T-helper 1 cell treated with Interleukin-12 subunit alpha and Interleukin-12 subunit beta and Interleukin-4 antibody, amounts not matched to agents 30 ng/mL and 1 ng/mL, for 36 hours (primary cell): ENCODE measurements at regions not wholly inside any gene's neighbourhood (a gene's known extent, or its start where the extent isn't known, plus 50 kb on each side); places are given as distances from the start of the nearest gene placed in this dataset.

Experiments
- intact Hi-C: fragments of 100-400 bp; cut with micrococcal nuclease; formaldehyde crosslinking; loops from one replicate; pipeline ENCODE4 v1.15.1; 2024

DNA sequence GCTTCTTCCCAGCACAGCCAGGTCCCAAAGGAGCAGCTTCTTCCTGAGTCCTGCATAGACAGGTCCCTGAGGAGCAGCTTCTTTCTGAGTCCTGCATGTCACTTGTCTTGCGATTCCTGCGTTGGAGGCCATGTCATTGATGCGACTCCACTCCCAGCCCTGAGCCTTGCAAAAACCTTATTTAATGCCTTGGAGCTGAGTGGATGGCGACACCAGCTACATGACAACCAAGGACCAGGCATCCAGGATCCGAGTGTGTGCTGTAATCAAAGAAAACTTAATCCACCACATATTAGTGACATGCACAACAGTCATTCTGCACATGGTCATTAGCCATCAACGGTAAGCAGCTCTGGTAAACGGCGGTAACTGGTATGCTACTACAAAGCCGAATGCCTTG lies 315.8 kb downstream of the TEX29 start:
- intact Hi-C loops, result no loop called here

DNA sequence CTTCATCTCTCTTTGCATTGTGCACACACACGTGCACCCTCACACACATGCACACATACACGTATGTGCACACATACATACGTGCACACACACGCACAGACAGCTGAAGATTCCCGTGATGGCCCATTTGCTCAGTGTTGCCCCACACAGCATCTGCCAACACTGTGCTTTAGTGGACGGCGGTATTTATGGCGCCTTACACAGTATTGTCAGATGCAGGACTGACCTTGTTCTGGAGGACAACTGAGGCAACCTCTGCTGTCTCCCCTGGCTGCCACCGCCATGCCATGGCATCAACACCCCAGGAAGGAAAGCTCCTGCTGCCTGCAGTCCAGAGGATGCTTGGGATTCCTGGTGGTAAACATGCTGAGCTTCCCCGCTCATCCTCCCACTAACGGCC lies 316.4 kb downstream of the TEX29 start:
- intact Hi-C loops, result no loop called here

GRCh38 chr13:111637365-111637764 lies 316.9 kb downstream of the TEX29 start:
- intact Hi-C loops, result no loop called here

DNA sequence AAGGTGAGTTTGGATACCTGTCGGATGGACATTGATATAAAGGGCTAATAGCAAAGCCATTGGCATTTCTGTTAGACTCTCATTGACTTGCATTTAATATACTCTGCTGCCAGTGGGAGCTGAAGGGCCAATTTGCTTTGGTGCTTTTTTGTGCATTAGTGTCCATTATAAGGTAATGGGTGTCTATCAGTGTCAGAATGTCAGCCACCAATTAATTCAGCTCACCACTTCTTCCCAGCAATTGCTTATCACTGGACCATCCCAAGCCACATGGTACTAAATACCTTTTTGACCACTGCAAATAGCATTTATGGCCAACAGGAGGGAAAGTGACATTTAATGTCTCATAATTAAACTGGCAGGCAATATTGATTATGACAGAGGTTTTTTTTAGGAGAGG lies 317.8 kb downstream of the TEX29 start:
- intact Hi-C loops, result no loop called here

DNA sequence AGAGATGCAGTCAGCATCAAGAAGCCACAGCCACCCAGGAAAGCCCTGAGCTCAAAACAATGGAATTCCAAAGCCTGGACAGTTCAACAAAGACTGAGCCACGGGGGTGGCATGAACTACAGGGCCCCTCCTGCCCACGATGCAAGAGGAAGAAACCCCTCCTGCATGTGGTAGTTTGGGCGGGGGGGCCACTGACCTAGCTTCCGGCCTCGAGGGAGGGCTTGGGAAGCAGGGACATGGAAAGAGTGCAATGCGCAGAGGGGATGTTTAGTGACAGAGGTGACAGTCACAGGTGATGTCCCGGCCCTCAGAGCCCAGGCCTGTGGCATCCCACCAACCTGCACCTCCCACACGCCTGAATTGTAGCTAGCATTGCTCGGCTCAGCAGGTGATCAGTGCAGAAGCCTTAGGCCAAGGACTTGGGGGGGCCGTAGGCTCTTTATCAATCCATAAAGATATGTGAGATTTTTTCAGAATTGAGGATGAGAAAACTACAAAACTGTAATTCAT lies 318.8 kb downstream of the TEX29 start:
- intact Hi-C loops, result no loop called here

GRCh38 chr13:111640006-111640405 lies 319.6 kb downstream of the TEX29 start:
- intact Hi-C loops, result no loop called here

DNA sequence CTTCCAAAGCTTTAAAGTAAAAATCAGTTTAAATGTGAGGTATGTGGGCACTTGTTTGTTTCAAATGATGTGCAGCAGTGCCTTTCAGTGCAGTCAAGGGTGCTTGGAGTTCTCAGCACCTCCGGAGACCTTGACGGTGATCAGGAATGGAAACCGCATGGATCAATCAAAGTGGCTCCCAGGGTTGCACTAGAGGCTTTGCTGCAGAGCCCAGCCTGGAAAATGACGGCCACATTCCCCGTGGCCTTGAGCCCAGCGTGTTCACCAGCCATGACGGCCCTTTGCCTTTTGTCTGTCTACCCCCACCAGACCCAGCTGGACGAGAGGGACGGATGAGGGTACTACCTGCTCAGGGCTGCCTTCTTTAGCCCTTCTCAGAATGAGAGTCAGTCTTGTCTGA lies 320.0 kb downstream of the TEX29 start:
- intact Hi-C loops, result no loop called here

GRCh38 chr13:111642156-111642767 lies 321.8 kb downstream of the TEX29 start:
- intact Hi-C loops, result no loop called here

DNA sequence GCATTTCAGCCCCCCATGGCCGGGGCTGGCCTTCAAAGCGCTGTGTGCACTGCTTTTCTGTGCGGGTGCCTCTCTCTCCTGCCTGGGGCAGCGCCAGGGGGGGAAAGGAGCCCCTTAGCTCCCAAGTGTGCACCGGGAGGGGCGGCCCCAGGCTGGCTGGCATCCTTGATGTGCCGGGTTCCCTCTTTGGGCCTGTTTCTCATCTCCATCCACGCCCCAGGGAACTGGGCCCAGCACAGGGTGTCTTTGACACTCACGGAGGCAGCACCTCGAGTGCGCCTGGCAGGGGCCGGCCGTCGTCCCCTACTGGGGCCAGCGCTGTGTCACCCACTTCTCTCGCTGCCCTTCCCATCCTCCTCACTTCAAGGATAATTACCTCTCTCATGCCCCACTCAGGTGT lies 324.3 kb downstream of the TEX29 start:
- intact Hi-C loops, result no loop called here

- intact Hi-C loops, result no loop called here
Measured at GRCh38 chr13:111645198-111645597, 324.8 kb downstream of the TEX29 start.

DNA sequence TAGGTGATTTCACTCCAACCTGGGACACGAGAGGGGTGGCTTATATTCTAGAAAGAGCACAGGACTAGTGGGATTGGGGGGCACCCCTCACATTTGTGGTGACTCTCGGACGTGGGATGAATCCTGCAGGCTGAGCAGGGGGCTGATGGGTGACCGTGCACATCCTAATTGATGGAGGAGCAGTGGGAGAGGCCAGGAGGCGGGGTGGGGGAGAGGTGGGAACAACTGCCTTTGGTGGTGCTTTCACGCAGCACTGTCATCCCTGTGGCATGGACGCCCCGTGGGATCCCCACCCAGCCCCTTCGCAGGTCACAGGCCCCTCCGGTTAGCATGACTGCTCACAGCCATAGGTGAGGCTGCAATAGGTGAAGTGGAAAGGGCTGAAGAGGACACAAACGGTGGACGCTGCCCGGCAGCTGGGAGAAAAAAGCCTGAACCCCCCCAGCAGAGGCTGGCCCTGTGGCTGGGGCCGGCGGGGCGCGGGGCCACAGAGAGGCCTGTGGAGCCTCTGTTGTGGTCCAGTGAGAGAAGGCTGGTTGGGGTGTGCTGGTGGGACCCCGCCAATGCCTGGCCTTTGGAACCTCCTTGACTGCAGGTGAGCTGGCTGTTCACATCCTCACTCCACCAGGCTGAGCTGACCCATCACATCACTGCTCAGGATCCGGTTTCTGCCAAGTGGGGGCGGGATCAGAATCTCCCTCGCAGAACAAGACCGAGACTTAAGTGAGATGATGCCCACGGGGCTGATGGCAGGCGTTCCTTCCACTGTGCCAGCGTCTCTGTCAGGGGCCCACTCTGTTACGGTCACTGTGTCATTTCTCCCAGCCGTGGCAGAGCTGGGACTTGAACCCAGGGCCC lies 325.4 kb downstream of the TEX29 start:
- intact Hi-C loops, result no loop called here

GRCh38 chr13:111646456-111646855 lies 326.0 kb downstream of the TEX29 start:
- intact Hi-C loops, result no loop called here

DNA sequence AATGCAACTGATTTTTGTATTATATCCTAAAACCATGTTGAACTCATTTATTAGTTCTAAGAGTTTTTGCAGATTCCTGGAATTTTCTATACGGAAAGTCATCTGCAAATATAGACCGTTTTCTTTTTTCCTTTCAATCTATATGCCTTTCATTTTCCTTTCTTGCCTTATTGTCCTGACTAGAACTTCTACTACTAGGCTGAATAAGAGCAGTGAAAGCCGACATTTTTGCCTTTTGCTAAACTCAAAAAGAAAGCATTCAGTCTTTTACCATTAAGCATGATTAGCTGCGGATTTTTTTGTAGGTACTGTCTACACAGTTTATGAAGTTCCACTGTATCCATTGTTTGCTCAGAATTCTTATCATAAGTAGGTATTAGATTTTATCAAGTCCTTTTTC lies 328.4 kb downstream of the TEX29 start:
- intact Hi-C loops, result no loop called here

GRCh38 chr13:111650626-111651025 lies 330.2 kb downstream of the TEX29 start:
- intact Hi-C loops, result no loop called here

GRCh38 chr13:111652676-111653075 lies 332.2 kb downstream of the TEX29 start:
- intact Hi-C loops, result no loop called here

DNA sequence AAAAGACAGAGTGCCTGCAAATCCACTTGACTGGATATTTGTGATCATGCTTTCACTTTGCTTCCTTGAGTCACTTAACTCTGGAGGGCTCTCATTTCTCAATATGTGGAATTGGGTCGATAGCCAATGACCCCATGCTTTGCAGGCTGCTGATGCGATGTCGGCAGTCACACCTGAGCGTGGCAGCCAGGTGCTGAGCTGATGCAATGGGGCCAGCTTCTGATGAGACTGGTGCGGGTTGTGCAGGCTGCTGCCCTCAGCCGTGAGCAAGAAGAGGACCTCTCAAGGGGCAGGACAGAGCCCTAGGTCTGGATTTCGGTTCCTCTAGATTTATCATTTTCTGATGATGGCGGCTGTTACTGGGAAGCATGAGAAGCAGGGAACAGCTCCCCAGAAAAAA lies 334.1 kb downstream of the TEX29 start:
- intact Hi-C loops, result no loop called here

DNA sequence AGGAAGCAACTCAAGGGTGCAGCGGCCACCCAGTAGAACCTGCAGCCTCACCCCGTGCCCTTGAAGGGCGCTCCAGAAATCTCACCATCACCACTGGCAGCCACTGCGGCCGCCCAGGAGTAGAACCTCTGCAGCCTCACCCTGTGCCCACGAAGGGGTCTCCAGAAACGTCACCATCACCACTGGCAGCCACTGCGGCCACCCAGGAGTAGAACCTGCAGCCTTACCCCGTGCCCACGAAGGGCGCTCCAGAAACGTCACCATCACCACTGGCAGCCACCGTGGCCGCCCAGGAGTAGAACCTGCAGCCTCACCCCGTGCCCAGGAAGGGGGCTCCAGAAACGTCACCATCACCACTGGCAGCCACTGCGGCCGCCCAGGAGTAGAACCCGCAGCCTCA lies 336.0 kb downstream of the TEX29 start:
- intact Hi-C loops, result no loop called here

DNA sequence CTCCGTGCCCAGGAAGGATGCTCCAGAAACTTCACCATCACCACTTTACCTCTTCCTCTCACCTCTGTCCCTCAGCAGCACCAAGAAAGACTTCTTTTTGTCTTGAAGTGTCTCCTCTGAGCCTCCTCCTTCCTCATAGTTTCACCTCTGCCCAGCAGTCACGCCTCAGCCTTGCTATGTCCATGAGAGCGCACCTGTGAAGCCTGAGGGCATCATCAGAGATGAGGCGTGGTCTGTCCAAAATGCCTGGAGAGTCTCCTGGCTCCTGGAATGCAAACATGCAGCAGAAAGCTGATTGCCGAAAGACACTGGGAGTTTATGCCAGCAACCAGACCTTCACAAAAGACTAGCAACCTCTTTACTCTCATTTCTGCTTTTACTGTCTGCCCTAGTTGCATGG lies 336.6 kb downstream of the TEX29 start:
- intact Hi-C loops, result no loop called here

GRCh38 chr13:111658145-111659100 lies 338.0 kb downstream of the TEX29 start:
- intact Hi-C loops, result no loop called here

DNA sequence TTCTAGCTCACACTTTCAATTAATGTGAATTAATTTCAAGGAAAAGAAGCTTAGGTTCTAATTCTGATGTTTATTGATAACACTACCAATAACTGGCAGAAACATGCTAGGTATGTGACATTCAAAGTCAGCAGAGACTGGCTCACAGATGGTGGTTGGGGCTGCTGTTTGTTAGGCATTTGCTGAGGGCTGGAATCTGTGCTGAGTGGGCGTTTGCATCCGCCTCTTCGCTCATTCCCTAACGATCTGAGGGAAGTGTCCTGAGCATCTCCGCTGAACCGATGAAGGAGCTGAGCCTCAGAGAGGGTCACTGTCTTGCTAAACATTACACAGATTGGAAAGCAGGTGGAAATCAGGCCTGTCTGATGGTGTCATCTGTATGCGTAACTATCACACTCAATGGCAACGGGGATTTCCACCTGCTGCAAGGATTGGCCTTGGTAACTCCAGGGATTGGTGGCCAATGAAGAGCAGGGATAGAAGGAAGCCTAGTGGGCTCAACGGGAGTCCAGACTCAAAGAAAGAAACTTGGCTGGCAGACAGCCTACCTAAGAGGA lies 338.9 kb downstream of the TEX29 start:
- intact Hi-C loops, result no loop called here

DNA sequence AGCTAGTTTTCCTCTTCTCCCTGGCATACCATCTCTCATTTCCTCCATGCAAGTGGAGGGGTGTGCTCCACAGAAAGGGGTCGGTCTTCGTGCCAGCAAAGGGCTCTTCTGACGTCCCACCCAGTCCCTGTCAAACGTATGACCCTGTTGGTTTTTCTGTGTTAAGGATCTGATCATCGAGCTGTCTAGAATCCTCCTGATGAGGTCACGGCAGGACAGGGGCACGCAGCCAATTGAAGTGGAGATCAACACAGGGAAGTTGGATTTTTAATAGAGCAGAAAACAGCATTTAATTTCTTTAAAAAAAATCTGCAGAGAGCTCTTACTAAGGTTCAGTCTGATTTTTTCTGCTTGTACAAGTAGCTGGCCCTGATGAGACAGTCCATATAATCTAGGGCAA lies 339.4 kb downstream of the TEX29 start:
- intact Hi-C loops, result no loop called here
